ENCODE measurements at regions not wholly inside any gene's neighbourhood (a gene's known extent, or its start where the extent isn't known, plus 50 kb on each side); places are given as distances from the start of the nearest gene placed in this dataset.

DNA sequence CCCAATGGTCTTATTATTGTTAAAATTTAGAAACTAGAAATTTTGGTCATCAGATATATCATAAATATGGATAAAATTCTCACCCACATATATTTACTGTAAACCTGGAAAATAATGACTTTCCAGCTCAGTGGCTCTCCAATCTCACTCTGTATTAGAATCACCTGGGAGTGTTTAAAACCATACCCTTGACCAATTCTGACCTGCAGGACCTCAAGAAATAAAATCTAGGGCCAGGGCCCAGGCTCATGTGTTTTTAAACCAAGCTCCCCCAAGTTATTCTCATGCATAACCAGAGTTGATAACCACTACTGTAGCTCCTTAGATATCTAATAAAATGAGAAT is 372.1 kb downstream of the SHQ1 start:
- TF ChIP-seq, protein P1, sequence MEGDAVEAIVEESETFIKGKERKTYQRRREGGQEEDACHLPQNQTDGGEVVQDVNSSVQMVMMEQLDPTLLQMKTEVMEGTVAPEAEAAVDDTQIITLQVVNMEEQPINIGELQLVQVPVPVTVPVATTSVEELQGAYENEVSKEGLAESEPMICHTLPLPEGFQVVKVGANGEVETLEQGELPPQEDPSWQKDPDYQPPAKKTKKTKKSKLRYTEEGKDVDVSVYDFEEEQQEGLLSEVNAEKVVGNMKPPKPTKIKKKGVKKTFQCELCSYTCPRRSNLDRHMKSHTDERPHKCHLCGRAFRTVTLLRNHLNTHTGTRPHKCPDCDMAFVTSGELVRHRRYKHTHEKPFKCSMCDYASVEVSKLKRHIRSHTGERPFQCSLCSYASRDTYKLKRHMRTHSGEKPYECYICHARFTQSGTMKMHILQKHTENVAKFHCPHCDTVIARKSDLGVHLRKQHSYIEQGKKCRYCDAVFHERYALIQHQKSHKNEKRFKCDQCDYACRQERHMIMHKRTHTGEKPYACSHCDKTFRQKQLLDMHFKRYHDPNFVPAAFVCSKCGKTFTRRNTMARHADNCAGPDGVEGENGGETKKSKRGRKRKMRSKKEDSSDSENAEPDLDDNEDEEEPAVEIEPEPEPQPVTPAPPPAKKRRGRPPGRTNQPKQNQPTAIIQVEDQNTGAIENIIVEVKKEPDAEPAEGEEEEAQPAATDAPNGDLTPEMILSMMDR (IDR thresholded peaks at IDR 0.05), result no peak
- TF ChIP-seq, protein P2, sequence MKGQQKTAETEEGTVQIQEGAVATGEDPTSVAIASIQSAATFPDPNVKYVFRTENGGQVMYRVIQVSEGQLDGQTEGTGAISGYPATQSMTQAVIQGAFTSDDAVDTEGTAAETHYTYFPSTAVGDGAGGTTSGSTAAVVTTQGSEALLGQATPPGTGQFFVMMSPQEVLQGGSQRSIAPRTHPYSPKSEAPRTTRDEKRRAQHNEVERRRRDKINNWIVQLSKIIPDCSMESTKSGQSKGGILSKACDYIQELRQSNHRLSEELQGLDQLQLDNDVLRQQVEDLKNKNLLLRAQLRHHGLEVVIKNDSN (IDR thresholded peaks at IDR 0.05; ENCODE audit: borderline replicate concordance, low read depth), result no peak
- TF ChIP-seq JUND (IDR thresholded peaks at IDR 0.05), result no peak
- TF ChIP-seq, protein P3, sequence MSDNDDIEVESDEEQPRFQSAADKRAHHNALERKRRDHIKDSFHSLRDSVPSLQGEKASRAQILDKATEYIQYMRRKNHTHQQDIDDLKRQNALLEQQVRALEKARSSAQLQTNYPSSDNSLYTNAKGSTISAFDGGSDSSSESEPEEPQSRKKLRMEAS (IDR thresholded peaks at IDR 0.05; ENCODE audit: low read depth), result no peak
- no peak for TF ChIP-seq SIN3A (IDR thresholded peaks at IDR 0.05; ENCODE audit: borderline replicate concordance, low read depth, low read length)
- no peak for TF ChIP-seq TEAD4 (IDR thresholded peaks at IDR 0.05; ENCODE audit: borderline replicate concordance, insufficient read depth)
